IPS-NIHi7 (cell line): ENCODE measurements at regions not wholly inside any gene's neighbourhood (a gene's known extent, or its start where the extent isn't known, plus 50 kb on each side); places are given as distances from the start of the nearest gene placed in this dataset.

ENCODE experiments used
- DNase-seq: peaks from one replicate; pipeline ENCODE4 v3.0.0; 2012; ENCODE audit warnings: mixed read lengths; ENCODE audit errors: extremely low spot score

DNA sequence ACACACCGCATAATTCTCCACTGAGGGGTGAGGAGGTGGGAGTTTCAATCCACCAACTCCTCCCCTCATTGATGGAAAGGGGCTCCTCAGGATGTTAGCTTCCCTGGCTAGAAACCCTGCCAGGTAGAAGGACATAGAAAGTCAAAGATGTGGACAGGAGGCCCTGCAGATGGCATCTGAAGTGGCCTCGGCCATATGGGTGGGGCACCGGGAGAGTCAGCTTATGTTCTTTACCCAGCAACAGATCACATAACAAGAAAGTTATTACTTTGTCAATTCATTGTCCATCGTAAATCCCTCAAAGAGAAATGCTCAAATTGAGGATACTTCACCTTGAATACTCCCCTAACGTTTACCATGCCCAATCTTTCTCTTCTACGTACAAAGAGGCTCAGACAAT, 97.3 kb upstream of the ARHGEF3 start:
- DNase-seq = no peak

DNA sequence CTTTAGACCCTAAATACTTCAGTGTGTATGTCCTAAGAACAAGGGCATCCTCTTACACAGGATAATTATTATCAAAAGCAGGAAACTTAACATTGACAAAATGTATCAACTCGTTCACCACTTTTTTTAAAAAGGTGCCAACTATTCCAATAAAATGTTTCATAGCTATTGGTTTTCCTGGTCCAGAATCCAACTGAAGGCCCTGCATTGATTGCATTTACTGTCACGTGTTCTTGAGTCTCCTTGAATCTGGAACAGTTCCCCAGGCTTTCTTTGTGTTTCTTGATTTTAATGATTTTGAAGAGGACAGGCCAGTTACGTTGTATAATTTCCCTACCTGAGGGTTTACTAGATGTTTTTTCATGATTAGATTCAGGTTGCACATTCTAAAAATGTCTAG, 94.6 kb upstream of the ARHGEF3 start:
- DNase-seq = no peak

DNA sequence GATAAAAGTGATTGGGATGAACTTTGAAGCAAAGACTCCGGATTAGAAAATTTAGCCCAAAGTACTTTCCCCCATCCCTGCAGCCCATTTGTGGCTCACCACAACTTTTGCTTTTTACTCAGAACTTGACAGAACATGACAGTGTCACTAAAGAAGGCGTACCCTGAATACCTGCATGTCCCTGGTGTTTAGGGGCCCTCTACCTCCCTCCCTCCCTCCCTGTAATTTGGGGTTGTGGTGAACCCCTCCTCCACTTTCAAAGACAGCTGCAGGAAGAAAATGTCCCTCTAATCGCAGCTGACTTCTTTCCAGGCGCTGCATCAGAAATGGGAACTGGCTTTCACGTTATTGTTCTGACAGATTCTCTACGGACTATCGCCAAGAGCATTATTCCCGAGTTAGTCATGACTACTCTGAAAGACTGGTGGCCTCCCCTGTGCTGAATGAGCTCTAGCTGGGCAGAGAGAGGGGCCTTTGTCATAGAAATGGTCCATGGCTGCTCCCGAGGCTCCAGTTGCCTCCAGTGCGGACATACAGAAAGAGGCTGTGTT, 93.2 kb upstream of the ARHGEF3 start:
- DNase-seq = no peak

DNA sequence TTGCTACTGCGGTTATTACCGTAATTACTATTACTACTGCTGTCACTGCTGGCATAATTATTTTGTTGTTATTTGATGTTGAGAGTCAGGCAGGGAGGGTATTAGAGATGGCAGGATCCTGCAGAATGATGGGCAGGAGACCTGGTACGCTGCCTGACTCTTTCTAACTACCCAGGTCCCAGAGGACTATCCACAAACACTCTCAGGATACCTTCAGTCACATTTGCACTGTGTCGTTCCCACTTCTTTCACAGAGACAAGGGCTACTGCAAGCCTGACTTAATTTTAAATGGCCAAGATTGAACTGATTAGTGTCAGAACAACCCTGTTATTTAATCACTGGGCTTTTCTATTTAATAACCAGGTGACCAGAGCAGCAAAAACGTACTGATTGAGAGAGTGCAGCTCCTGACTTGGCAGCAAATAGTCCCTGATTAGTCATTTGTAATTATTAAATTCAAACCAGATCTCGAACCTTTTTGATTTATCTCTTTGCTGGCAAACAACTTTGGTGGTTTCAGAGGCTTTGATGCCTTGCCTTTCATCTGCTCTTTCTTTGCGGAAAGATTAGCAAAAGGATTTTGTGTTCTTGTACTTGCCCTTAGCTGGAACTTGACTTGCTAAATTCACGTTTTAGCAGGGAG, 88.8 kb upstream of the ARHGEF3 start:
- no peak for DNase-seq

DNA sequence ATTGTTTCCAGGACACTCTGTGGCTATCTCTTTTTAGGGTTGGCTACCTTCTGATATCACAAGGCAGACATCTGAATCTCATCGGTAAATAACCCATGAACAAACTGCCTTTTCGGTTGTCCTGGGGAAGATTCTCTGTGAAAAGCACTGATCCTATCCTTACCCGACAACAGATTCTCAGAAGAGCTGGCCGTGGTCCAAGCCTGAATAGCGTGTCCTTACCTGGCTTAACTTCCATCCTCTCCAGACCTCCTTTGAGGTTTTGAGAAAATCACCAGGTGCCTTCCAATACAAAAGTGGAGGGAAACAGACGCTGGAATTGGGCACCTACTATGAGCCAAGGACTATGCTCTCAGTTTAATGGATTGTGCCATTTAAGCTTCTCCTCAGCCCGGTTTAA, 87.4 kb upstream of the ARHGEF3 start:
- no peak for DNase-seq

DNA sequence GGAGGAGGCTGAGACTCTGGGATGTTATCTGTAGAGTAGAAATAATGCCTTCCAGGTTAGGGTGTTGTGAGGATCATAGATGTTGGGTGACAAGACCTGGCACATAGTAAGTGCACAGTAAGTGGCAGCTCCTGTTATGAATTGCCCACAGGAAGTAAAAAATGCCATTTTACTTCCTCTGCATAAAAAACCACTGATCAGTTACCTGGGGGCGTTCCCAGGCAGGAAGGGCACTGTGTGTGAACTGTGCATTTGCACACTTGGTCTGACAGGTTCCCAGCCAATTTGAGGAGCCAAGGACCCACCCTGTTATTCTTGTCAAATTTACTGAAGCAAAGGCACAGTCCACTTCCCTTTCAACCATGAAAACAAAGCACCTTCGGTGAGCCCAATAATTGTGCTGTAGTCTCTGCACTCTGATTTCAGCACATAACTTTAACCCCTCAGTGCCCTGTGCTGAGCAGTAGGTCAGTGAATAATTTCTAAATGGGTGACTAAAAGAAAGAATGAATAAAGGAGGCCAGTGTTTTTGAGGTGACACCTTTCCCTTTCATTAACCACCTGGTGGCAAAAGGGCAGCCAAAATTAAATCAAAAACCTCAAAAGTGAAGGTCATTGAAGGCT, 85.8 kb upstream of the ARHGEF3 start:
- DNase-seq = no peak

DNA sequence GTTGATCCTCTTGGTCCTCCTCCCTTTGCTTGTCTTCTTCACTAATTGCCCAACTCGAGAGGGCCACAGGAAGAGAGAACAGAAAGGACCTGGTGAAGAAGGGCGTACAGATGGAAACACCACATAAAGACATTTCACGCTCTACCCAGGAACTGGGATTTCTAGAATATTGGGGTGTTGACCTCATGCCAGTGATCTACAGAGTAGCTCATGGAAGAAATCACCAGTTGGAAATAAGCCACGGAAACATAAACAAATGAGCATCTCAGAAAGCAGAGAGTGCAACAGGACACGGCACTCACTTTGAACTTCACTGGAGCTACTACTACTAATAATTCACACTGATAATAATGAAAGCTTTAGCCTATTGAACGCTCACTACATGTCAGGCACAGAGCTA, 84.6 kb upstream of the ARHGEF3 start:
- DNase-seq = no peak

DNA sequence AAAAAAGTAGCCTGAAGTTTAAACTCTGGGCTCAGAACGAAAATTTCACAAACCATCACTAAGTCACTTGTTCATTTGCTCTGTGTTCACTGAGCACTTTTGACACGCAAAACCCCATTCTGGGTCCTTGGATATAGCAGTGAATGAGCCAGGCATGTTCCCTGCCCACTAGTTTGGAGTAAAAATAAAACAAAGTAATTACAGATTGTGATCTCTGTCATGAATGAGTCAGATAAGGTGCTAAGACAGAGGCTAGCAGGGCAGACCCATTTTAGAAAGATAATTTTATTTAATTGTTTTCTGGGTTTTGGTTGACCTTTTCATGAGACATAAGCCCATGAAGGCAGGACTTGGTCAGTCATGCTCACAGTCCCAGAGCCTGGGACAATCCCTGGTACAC, 84.1 kb upstream of the ARHGEF3 start:
- DNase-seq = no peak

DNA sequence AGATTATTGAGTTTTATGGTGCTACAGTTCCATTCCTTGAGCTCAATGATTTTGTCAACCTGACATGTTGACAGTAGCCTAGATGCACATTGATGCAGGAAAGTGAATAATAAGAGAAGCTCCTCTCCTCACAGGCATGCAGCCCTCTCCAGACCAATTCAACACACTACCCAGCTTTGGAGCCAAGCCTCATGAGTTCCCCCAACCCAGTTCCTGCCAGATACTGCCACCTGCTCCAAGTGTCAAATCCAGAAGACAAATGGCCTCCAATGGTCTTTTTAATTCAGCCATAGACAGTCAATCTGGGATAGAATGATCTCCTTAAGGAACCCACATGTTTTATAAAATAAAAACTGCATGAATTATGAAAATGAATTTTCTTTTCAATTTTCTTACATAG, 83.7 kb upstream of the ARHGEF3 start:
- DNase-seq = no peak

DNA sequence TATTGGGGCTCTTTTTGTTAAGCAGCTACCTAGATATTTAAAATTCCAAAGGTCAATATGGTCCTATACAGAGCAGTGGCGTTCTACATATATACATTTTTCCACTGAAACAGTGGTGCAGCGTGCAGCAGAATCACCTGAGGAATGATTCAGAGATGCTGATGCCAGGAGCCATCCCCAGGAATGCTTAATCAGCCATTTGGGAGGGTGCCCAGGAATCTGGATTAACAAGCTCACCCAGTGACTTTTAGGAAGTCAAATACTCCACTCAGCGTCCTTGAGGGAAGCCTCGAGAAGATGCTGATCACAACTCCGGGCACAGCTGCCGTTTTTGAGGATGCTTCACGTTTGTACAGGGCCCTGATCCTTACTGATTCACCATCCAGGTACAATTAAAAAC, 82.6 kb upstream of the ARHGEF3 start:
- no peak for DNase-seq

DNA sequence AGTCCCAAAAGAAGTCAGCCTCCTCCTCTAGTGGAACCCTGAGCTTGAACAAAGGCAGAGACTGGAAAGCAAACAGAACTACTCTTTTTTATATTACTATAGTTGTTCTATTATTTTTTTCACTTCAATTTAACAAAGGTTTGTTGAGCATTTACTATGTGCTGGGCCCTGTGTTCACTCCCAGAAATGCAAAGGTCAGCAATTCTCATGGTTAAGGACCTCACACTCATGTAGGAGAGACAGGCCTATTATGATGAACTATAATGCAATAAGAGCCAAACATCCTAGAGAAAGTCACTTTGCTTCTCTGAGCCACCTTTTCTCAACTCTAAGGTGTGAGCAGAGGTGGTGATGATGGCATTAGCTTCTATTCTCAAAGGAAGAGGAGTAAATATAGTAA, 82.1 kb upstream of the ARHGEF3 start:
- no peak for DNase-seq

DNA sequence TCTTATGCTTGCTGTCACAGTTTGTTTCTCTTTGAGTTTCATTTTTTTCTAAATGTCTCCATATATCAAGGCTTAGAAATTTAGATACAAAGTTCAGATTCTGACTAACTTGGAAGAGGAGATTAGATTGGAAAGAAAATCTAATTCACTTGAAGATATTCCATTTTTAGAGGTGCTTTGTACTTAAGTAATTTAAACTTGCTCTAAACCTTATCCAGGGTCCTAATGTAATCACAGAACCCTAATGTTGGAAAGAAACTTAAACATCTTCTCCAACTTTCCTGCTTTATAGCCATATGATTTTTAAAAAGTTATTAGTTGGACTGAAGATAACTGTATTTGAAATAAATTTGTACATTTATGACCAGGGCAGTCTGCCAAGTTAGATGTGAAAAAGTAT, 81.1 kb upstream of the ARHGEF3 start:
- no peak for DNase-seq

DNA sequence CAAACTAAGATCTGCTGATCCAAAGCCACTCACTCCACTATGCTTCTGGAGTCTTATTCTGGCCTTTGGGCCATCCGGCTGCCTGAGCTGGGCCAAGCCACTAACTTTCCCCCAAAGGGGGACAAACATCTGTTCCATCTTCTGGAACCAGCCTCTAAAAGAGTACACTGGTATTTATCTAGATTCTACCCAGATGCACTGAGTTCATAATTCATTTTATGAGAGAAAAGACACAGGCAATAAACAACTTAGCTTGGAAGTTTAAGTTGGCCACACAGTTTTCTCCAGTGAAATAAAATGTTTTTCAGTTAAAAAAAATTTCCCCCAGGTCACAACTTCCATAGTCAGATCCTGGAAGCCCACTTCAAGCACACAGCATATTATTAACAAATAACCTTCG, 80.1 kb upstream of the ARHGEF3 start:
- no peak for DNase-seq

DNA sequence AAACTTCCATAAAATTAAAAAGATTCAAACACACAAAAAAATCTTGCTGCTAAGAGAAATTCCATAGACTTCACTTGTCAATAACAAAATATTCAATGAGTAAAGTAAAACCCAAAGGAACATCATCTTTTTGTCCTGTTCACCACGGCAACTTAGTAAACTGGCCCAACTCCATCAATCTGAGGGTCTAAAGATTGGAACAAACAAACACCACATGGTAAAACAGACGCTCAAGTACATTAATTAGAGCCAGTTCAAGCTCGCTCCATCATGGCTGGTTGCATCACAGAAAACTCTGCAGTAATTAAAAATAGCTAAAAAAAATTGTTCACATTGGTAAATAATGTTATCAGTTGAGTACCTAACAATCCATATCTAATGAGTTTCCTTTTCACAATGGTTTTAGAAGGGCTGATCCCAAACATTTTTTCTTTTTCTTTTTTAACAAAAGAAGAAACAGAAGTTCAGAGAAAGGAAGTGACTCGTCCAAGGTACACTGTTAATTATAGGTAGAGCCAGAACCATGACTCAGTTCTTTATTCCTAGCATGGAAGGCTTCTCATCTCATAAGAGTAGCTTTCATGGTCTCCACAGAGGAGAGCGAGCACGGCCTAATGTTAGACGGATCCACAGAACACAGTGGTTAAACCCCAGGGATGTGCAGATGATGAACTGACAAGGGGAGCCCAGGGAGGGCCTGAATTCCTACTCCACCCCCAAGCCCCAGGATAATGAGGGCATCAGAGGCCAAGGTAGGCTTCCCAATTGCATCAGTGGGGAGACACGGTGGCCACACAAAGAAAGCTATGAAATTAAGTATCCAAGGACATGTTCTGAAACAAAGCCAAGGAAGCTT, 79.2 kb upstream of the ARHGEF3 start:
- no peak for DNase-seq

DNA sequence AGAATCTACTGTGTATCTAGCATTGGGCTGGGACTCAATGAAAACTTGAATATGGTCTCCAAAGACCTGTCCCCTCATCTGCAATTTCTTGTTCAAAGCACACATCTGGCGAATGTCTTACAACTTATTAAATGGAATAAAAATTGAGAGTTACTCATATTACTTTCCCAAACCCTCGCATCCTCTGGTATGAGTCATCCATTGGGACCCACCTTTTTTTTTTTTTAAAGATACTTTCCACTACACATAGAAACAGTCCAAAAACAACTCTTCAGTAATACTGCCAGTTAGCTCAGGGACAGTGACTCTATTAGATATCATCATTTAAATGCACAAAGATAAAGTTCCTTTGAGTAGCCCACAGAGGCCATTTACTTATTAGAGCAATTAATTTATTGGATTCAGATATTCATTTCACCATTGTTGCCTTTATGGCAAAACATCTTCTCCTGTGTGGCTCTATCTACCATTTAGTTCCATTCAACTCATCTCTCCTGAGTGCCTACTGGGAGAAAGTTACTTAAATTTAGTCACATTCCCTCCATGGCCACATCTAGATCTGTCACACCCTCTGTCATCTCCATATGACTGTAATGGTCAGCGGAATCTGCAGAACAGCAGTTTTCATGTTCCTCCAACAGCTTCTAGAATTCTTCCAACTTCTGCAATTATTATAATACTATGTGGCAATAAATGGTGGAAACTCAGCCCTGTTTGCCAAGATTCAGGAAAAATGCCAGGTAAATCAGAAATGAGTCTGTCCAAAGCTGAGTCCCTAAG, 77.9 kb upstream of the ARHGEF3 start:
- no peak for DNase-seq

DNA sequence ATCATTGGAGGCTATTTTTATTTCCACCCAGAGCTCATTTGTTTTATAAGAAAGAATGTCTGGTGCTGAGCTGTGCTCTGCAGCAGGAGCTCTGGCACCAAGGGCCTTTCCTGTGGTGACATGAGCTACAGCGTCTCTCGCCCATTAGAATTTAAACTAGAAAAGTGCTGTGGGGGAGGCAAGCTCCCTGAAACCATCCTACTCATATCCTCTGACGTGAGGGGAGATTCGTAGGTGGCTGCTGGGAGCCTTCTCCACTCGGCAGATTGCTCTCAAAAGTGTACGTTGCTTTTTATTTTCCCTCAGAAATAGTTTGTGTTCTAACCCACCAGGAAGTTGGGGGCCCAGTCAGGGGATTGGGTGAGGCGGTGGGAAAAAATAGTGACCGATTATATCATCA, 76.3 kb upstream of the ARHGEF3 start:
- DNase-seq = peak; percentile 33

DNA sequence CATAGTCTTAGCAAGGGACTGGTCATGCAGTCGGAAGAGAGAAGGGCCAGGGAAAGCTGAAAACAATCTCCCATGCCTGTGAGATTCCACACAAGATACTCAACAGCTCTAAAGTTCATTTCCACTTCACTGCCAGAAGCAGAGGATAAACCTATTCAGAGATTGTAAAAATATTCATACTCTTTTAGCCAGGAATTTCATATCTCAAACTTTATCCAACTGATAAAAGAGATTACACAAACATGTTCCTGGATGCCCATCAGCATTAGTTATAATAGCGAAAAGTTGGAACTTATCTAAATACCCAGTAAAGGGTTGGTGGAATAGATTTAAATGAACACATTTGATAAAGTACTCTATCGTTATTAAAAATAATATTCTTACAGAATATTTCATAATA, 75.2 kb upstream of the ARHGEF3 start:
- no peak for DNase-seq

DNA sequence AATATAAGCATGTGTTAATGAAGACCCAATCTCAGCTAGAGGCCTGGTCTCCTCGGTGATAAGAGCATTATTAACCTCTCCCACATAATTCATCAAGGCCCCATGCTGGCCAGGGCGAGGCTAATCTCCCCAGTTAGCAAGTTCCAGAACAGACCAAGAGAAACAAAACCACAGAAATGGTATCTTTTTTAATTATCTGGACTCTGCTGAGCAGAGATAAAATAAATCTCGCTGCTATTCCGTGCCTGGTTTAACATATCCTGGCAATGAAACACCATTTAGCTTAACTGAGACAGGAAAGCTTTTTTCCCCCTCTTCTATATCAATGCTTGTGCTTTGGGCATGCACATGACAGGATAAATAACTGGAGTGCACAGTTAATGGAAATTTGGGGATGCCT, 72.5 kb upstream of the ARHGEF3 start:
- no peak for DNase-seq

DNA sequence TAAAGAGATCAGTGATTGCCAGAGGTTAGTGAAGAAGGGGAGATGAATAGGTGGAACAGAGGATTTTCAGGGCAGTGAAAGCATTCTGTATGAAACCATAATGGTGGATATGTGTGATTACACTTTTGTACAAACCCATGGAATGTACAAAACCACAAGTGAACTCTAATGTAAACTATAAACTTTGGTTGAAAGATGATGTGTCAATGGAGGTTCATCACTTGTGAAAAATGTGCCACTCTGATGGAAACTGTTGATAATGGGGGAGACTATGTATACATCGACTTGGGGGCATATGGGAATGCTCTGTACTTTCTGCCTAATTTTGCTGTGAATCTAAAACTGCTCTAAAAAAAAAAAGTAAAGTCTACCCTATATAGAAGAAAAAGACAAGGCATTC, 68.7 kb upstream of the ARHGEF3 start:
- DNase-seq = no peak

DNA sequence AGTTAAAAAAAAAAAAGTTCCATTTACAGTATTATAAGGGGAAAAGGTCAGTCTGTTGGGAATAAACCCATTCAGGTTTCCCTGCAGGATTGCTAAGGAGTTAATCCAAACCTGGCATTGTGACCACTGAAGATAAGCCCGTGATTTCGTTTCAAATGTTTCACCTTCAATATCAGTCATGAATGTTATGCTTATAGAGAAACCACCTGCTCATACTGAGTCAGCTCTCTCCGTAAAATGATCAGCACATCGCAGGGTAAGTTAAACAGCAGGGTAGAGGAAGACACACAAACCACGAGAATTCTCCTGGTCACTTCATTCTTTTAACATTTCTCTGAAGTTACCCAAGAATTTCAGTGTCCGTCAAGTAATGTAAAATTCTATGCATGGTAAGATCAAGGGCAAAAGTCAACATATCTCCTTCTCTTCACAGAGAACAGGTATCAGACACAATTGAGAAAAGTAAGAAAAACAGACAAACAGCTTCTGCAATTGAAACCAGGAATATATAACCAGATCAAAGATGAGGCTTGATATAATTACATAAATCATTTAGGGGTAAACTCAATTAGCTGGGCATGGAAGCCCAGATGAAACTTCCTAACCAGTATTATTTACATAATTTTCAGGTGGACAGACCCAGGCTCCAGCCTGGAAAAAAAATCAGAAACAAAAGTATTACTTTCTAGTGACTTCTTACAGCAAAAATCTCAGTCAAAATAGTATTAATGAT, 67.6 kb upstream of the ARHGEF3 start:
- DNase-seq = no peak

DNA sequence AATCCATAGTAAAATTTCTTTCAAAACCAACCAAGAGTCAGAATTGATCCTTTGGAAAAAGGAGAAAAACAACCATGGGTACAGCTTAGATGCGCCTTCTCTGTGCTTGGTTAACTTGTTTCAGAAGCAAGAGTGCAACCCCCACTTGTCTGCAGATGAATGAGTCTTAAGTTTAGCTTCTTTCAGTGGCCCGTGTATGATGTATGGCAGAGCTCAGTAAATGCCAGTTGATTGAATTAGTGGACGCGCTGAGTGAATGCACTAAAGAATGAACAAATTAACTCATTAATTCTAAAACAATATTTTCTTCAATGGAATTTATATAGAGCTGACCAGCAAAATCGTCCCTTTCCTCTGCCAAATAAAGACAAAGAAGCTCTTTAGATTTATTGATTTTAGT, 67.0 kb upstream of the ARHGEF3 start:
- DNase-seq = no peak
